ENCODE measurements at regions not wholly inside any gene's neighbourhood (a gene's known extent, or its start where the extent isn't known, plus 50 kb on each side); places are given as distances from the start of the nearest gene placed in this dataset.
"Not testable (repeated sequence)": the region's sequence is repeated elsewhere in the genome, so short reads cannot be mapped to it uniquely, and the experiment has no call there.

DNA sequence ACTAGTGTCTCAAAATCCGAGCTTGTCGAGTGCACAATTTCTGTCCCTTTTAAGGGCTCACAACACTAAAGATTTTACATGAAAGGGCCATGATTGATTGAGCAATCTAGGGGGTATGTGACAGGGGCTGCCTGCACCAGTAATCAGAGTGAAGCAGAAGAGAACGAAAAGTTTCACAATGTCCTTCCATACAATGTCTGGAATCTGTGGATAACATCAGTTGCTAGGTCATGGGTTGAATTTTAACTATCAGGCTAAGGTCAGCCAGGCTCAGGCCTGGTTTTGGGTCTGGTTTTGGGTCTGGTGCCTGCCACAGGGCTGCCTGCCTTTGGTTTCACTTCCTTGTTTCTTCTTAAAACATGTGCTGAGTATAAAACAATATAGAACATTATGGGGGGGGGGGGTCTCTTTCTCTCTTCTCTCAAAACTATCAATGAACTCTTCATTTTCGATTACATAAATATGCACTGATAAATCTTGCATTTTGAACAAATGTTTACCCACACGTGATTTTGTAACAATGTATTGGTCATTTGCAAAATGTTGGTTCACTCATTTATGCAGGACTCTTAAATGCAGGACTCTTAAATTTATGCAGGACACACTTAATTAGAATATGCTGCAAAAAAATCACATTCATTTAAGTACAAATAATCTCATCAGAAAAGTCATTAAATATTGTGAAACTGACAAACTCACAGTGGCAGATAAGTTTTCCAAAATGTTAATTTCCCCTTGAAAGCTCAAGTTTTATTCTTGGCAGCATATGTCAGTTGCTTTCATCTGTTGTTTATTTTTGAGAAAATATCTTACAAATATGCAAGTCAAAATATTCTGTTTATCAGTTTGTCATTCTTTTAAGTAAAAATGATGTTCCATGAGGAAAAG lies 290.5 kb upstream of the KYNU start:
- in situ Hi-C loops (cut with HindIII; ENCODE audit: low sequenced_read_pairs): no loop called here

DNA sequence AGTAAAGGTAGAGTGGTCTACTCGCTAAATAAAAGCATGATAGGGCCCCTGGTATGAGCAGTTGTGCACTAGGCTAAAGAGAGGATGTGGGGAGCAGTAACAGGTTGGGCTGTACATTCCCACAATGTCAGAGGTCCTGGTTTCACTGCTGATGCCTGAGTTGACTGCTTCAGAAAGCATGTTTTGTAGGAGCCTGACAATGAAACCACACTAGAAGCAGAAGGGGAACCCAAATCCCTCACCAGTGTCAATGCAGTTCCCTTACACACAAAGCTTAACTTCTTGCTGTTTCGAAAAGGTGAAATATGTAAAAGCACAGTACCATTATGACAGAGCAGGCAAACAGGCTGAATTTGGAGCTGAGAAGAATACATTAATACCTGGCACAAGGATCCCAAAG lies 291.7 kb upstream of the KYNU start:
- in situ Hi-C loops (cut with HindIII; ENCODE audit: low sequenced_read_pairs): no loop called here

DNA sequence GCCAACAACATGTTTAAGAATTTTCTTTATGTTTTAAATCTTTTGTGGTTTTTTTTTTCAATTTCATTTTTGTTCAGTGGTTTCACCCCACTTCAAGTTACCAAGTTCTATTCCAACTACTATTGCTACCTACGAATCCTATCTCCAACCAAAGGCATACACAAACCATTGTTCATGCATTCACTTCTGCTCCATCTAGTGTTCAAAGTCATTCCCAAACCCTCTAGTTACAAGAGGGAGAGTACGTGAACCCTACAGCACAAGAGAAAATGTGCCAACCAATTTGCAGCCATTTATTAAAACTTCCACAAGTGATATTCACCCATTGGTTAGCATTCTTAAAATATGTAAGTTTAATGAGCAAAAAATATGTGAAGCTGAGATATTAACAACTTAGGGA lies 295.1 kb upstream of the KYNU start:
- in situ Hi-C loops (cut with HindIII; ENCODE audit: low sequenced_read_pairs): no loop called here

DNA sequence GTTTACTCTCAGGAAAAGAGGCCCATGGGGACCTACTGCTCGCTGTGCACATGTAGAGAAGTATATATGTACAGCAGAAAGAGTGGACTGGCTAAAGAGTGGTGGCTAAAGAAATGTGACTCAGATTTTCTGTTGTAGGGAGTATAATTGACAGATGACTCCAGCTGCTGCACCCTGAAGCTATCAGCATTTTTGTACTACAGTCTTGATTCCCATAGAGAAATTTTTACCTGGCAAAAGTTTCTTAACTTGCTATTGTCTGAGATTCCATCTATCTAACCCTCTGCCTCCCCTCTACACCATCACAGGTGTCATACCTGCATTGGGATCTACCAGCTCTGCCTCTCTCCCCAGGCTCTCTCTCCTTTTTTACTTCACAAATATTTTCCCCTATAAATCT lies 296.0 kb upstream of the KYNU start:
- in situ Hi-C loops (cut with HindIII; ENCODE audit: low sequenced_read_pairs): no loop called here

DNA sequence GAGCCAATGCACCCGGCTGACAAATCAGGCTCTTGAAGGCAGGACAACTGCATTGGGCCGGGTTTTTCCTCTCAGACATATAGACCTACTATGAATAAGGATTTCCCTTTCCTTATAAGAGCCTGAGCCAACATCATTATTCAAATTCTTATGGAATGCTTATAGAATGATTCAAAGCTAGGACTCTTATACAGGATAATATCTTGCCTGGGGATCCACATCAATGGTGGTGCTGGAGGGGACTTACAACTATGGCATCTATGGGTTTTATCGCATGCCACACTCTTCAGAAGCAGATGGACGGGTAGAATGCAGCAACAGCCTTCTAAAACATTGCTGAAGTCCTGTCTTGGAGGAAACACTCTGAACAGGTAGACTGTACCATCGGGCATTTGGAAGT lies 296.8 kb upstream of the KYNU start:
- in situ Hi-C loops (cut with HindIII; ENCODE audit: low sequenced_read_pairs): no loop called here

DNA sequence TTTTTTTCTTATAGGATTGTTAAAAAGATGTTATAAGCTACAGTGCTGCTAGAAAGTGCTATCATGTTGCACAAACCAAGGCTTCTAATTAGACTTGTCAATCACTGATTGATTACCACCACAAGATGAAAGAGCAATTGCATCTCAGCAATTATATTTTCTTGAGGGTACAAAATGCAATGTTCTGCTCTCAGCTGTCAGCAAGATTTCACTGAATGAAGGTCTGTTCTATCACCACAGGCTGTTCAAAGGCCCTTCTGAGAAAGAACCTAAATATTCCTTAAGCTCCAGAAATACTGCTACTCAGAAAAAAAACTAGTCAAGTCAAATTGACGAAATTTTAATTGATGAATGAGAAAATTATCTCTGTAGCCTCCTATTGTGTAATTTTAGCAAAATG lies 301.9 kb upstream of the KYNU start:
- in situ Hi-C loops (cut with HindIII; ENCODE audit: low sequenced_read_pairs): no loop called here

DNA sequence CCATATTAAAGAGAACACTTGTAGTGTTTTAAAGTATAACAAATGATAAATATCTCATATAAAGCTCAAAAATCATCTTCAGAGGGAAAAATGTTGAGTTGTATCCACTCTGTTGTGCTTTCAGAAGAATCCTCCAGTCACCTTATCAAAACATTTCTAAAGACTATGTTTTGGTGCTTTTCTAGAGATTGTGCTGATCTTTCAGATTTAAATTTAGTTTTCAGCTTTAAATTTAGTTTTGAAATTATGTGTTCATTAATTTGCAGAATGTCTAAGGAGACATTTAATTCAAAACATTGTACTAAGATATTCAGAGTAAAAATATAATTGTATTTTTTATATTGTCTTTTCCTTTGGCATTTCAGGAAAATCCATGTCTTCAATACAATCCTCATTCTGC lies 303.1 kb upstream of the KYNU start:
- in situ Hi-C loops (cut with HindIII; ENCODE audit: low sequenced_read_pairs): no loop called here

DNA sequence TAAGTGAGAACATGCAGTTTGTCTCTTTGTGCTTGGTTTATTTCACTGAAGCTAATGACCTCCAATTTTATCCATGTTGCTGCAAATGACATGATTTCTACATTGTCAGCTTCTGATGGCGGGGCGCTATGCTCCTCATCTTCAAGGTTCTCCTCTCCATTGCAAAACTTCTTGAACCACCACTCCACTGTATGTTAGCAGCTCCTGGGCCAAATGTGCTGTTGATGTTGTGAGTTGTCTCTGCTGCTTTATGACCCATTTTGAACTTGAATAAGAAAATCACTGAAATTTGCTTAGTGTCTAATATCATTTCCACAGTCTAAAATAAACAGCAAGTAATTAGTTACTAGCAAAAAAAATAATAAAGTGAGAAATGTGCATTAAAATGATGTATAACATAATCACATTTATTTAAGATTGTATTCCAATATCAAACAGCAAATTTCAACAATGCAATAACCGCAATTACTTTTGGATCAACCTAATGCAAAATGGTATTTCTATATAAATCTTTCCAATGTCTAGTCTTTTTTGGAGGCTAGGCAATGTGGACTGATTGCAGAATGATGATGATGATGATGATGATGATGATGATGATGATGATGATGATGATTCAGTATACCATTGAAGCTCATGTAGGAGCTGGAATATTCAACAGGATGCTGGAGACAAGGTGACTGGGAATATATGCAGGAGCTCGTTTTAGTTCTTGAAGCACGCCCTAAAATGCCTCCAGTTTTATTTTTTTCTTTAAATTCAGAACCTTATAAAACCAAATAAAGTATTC lies 304.9 kb upstream of the KYNU start:
- in situ Hi-C loops (cut with HindIII; ENCODE audit: low sequenced_read_pairs): no loop called here

DNA sequence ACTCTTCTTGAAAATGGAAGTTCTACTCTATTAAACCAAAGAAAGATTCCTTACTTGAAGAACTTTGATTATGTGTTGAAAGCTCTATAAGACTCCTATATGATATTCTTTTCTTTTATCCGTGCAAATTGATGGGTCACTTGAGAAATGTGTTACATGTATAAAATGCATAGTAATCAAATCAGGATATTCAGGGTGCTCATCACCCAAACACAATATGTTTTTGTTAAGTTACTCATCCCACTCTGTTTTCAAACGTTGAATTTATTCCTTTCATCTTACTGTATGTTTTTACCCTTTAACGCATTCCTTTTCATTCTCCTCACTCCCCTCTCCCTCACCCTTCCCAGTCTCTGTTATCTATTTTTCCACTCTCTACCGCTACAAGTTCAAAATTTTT lies 305.5 kb upstream of the KYNU start:
- in situ Hi-C loops (cut with HindIII; ENCODE audit: low sequenced_read_pairs): no loop called here

DNA sequence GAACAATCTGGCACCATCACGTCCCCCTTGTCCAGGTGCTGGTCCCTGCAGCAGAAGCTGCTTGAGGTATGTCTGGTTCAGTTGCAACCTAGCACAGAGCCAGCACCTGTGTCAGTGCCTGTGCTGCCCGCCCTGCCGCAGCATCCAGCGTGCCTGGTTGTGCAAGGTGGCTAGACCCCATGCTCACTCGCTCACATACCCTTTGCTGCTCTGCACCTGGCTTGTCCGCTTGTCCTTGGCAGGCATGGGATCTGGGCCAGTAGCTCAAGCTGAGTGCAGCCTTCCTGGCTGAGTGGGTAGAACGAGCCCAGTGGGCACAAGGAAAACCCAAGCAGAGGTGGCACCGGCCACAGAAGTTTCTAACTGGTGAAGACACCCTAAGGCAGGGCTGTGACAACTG lies 314.6 kb upstream of the KYNU start:
- in situ Hi-C loops (cut with HindIII; ENCODE audit: low sequenced_read_pairs): no loop called here

DNA sequence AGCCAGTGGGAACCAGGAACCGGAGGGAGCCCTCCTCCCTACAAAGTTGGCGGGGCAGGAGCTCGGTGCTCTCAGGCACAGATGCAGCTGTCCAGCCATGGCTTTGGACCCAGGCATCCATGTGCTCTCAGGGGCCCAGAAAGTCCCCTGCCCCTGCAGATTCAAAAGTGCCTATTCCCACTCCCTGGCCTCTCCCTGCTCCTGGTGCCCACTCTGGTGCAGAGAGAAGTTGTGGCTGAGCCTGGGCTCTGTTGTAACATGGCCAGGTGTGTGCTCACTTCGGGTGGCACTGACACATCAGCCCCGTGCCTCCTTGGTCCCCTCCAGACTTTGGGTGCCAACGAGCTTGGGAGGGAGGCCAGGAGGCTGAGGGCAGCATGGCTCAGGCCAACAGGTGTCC lies 315.8 kb upstream of the KYNU start:
- in situ Hi-C loops (cut with HindIII; ENCODE audit: low sequenced_read_pairs): no loop called here

DNA sequence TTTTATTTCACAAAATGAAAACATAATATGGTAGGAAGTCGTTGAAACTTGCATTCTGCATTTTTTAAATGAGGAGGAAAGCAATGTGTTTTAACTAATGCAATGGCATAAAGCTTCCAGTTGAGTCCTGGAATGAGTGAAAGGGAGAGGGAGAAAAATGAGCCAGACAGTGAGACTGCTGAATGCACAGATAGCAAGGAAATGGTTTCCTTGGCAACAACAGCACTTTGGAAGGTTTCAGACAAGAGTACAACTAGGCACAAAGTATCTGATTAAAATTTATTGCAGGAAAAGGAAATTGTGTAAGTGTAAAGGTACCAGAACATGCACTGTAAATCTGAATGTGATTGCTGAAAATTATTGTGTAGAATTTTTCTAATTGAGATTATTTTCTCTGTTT lies 320.1 kb upstream of the KYNU start:
- in situ Hi-C loops (cut with HindIII; ENCODE audit: low sequenced_read_pairs): no loop called here

DNA sequence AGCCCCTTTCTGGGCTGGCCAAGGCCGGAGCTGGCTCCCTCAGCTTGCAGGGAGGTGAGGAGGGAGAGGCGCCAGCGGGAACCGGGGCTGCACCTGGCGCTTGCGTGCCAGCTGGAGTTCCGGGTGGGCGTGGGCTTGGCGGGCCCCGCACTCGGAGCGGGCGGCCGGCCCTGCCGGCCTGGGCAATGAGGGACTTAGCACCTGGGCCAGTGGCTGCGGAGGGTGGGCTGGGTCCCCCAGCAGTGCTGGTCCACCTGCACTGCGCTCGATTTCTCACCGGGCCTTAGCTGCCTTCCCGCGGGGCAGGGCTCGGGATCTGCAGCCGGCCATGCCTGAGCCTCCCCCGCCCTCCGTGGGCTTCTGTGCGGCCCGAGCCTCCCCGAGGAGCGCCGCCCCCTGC lies 331.5 kb upstream of the KYNU start:
- in situ Hi-C loops (cut with HindIII; ENCODE audit: low sequenced_read_pairs): not testable (repeated sequence)

DNA sequence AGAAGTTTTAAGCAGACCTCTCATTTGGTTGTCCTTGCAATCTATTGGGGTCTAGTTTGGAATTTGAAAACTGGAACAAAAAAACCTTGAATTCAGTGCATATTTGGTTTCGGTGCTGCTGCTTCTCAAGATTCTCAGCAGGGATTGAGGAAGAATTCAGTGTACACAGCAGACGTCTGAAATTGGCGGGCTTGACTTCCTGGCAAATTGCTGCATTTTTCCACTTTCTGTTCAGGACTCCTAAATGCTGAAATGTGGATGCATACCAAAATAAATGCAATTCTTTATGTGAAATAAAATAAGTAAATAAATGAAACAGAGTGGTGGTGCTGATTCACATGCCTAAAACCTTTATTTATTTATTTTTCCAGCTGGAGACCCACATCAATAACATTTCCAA lies 332.4 kb upstream of the KYNU start:
- in situ Hi-C loops (cut with HindIII; ENCODE audit: low sequenced_read_pairs): no loop called here

DNA sequence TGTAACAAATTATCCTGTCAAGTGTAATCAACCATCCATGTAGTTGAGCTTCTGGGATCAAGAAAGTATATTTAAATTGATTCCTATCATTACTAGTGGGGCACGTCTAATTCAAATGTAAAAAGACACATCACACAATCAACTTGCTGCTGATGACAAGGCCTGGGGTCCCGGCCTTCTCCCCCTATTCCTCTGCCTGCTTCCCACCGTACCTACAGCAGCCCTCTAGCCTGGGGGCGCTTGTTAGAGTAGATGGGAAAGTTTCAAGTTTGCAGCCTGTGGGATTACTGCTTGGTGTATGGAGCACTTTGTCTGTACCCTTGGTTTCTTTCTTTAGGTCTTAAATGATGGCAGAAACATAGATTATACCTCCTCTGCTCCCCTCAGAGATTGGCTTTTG lies 333.3 kb upstream of the KYNU start:
- in situ Hi-C loops (cut with HindIII; ENCODE audit: low sequenced_read_pairs): no loop called here

DNA sequence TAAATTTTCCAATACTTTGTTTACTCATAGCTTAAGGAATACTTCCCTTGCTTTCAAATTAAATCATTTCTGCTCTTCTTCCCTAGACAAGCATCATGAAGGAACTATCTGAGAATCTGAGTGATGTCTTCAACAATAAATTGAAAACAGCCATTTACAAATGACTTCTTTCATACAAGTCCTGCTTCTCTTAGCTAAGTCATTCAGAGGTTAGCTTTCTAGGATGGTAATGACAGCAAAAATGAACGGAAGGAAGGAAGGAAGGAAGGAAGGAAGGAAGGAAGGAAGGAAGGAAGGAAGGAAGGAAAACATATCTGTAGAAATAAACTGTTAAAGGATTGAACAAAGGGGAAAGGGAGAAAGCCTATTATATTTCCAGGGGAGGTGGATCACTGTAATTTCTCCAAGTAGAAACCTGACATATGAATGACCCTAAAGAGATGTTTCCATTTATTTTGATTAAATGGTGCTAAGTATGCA lies 335.0 kb upstream of the KYNU start:
- in situ Hi-C loops (cut with HindIII; ENCODE audit: low sequenced_read_pairs): no loop called here

DNA sequence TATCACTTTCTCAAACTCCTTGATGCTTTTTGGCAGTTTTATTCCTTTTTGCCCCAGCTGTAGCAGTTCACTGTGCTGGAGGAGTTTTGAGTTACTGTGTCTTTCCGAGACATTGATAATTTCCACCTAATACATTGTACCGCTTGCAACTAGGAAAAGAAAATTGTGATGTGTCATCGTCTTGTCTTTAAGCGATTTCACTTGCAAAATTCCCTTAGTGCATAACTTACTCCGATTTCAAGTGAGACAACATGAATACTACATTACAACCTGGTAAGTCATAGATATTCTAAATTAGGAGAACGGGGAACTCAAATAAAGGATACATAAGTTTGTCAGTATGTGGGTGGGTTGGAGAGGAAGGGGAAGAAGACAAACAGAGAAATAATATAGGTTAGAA lies 340.5 kb upstream of the KYNU start:
- in situ Hi-C loops (cut with HindIII; ENCODE audit: low sequenced_read_pairs): no loop called here

DNA sequence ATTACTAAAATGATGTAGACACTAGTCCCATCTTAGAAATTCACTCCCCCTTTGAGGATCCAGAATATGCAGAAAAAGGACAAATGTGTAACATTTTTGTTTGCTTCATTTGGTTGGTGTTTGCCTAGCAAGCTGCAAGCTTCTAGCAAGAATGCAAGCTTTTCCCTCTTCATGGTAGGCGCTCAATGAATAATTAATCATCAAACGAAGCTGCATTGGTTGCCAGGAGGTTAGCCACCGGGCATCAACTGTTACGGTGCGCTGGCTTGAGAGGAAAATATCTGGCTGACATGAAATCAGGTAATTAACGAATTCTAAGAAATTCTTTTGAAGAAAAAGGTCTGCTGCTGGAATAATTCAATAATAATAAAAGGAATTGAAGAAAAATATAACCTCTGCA lies 341.0 kb upstream of the KYNU start:
- in situ Hi-C loops (cut with HindIII; ENCODE audit: low sequenced_read_pairs): no loop called here

DNA sequence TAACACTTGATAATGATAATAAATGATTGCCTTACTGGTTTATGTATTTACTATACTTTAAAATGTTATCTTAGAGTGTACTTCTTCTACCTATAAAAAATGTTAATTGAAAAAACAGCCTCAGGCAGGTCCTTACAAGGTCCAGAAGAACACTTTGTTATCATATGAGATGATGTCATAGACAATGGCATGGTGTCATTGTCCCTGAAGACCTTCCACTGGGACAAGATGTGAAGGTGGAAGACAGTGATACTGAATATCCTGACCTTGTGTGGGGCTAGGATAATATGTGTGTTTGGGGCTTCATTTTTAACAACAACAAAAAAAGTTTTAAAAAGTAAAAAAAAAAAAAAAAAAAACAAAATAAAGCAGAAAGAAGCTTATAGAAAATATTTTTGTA lies 342.2 kb upstream of the KYNU start:
- in situ Hi-C loops (cut with HindIII; ENCODE audit: low sequenced_read_pairs): no loop called here

DNA sequence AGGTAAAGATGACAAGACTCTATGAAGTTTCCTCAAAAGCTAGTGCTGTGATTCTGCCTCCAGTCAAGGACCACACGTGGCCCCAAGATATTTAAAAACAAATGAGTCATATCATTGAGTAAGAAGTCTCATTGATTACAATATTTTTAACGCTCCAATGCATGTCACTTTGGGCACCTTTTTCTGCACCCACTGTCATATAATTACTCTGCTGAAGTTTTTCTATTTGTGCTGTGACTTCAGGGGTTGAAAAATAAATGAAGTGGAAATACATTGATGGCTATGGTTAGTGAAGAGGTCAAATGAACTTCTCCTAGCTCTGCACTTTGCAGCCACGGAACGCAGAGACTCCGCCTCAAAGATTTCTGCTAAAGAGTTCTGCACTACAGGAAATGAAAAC lies 344.3 kb upstream of the KYNU start:
- in situ Hi-C loops (cut with HindIII; ENCODE audit: low sequenced_read_pairs): no loop called here

DNA sequence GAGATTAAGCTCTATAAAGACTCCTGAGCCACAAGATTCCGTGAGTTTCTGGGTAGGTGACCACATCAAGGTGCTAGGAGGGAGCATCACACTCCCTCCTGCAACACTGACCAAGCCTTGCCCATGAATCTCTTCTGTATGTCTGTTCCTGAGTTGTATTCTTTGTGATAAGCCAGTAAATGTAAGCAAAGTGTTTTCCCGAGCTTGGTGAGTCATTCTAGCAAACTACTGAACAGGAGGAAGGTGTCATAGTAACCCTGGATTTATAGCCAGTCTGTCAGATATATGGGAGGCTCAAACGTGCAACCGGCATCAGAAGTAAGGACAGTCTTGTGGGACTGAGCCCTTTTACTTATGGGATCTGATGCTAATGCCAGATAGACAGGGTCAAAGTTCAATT lies 346.1 kb upstream of the KYNU start:
- in situ Hi-C loops (cut with HindIII; ENCODE audit: low sequenced_read_pairs): no loop called here

DNA sequence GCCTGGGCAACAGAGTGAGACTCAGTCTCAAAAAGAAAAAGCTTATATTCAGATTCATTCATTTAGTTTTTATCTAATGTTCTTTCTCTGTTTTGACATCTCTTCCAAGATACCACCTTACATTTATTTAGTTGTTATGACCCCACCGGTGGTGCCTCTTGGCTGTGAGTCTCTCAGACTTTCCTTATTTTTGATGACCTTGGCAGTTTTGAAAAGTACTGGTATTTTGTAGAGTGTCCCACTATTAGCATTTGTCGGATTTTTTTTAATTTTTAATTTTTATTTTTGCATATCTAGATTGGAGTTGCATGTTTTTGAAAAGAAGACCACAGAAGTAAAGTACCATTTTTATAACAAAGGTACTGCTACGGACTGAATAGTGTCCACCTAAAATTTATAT lies 351.7 kb upstream of the KYNU start:
- in situ Hi-C loops (cut with HindIII; ENCODE audit: low sequenced_read_pairs): no loop called here
